GM23338 (cell line): ENCODE measurements at regions not wholly inside any gene's neighbourhood (a gene's known extent, or its start where the extent isn't known, plus 50 kb on each side); places are given as distances from the start of the nearest gene placed in this dataset.

ENCODE experiments used
- ATAC-seq: fragments of 200-7000 bp; cut with Tn5 transposase; 3 replicates; pipeline ENCODE4 v1.9.1; 2020
- DNase-seq: peaks from one replicate; pipeline ENCODE4 v3.0.0-alpha.2; 2015; ENCODE audit warnings: low spot score
- H2AFZ ChIP-seq: fragments of 200-600 bp; sonication (generic); 2 replicates; pipeline ENCODE4 v1.8.0; 2016; ENCODE audit warnings: antibody characterized with exemption, mild to moderate bottlenecking, moderate library complexity
- H3F3A ChIP-seq: fragments of 200-600 bp; sonication (generic); replicated peaks from 2 replicates; pipeline ENCODE4 v1.8.0; 2017; ENCODE audit warnings: antibody characterized with exemption, mixed run types, low read depth
- H3K27ac ChIP-seq: fragments of 200-600 bp; sonication (generic); 2 replicates; pipeline ENCODE4 v1.6.1; 2016; ENCODE audit warnings: low read depth
- H3K27me3 ChIP-seq: fragments of 200-600 bp; sonication (generic); 2 replicates; pipeline ENCODE4 v1.8.0; 2016; ENCODE audit warnings: mild to moderate bottlenecking, mixed run types, moderate library complexity; ENCODE audit not compliant: insufficient read depth
- H3K36me3 ChIP-seq: fragments of 200-600 bp; sonication (generic); 2 replicates; pipeline ENCODE4 v1.8.0; 2016; ENCODE audit warnings: mild to moderate bottlenecking; ENCODE audit not compliant: insufficient read depth
- H3K4me1 ChIP-seq: fragments of 200-600 bp; sonication (generic); 2 replicates; pipeline ENCODE4 v1.8.0; 2016; ENCODE audit warnings: mild to moderate bottlenecking, moderate library complexity; ENCODE audit not compliant: insufficient read depth
- H3K4me2 ChIP-seq: fragments of 200-600 bp; sonication (generic); 2 replicates; pipeline ENCODE4 v1.7.1; 2017; ENCODE audit warnings: mixed run types
- H3K4me3 ChIP-seq: fragments of 200-600 bp; sonication (generic); 2 replicates; pipeline ENCODE4 v1.6.1; 2016; ENCODE audit warnings: mixed run types
- H3K79me2 ChIP-seq: fragments of 200-600 bp; sonication (generic); replicated peaks from 2 replicates; pipeline ENCODE4 v1.8.0; 2017; ENCODE audit warnings: mild to moderate bottlenecking; ENCODE audit not compliant: insufficient read depth
- H3K9me2 ChIP-seq: fragments of 200-600 bp; sonication (generic); 2 replicates; pipeline ENCODE4 v1.8.0; 2017; ENCODE audit not compliant: insufficient read depth
- H4K20me1 ChIP-seq: fragments of 200-600 bp; sonication (generic); replicated peaks from 2 replicates; pipeline ENCODE4 v1.8.0; 2017; ENCODE audit warnings: mild to moderate bottlenecking; ENCODE audit not compliant: insufficient read depth
- H3K27ac Mint-ChIP-seq: 2 replicates; pipeline ENCODE4 v1.8.0; 2020; ENCODE audit warnings: inconsistent platforms, mild to moderate bottlenecking, moderate library complexity, mixed read lengths
- H3K27me3 Mint-ChIP-seq: 3 replicates; pipeline ENCODE4 v1.8.0; 2022; ENCODE audit warnings: low read depth, mild to moderate bottlenecking, moderate library complexity, mixed read lengths, inconsistent platforms; ENCODE audit not compliant: insufficient read depth, poor library complexity
- H3K36me3 Mint-ChIP-seq: 3 replicates; pipeline ENCODE4 v1.8.0; 2021; ENCODE audit warnings: low read depth, mild to moderate bottlenecking, inconsistent platforms, moderate library complexity, mixed read lengths
- H3K4me1 Mint-ChIP-seq: 3 replicates; pipeline ENCODE4 v1.8.0; 2020; ENCODE audit warnings: mild to moderate bottlenecking, inconsistent platforms, mixed read lengths
- H3K4me3 Mint-ChIP-seq: 3 replicates; pipeline ENCODE4 v1.8.0; 2021; ENCODE audit warnings: moderate library complexity, mild to moderate bottlenecking, inconsistent platforms, mixed read lengths
- H3K9me3 Mint-ChIP-seq: 3 replicates; pipeline ENCODE4 v1.8.0; 2020; ENCODE audit warnings: moderate library complexity, mild to moderate bottlenecking, inconsistent platforms, mixed read lengths
- CTCF ChIP-seq, 2 experiments: fragments of 200-600 bp in 1 of 2; sonication (generic) in 1 of 2; conservative IDR thresholded peaks; 2 replicates each; pipeline versions ENCODE4 v1.5.1 to v1.6.1; 2016 to 2017; ENCODE audit warnings: antibody characterized with exemption in 2 of 2, low read depth in 2 of 2, mild to moderate bottlenecking in 2 of 2, moderate library complexity in 1 of 2
- NANOG ChIP-seq: IDR thresholded peaks from 2 replicates; pipeline ENCODE4 v1.6.1; 2016; ENCODE audit warnings: antibody characterized with exemption, borderline replicate concordance
- REST ChIP-seq: IDR thresholded peaks from one replicate; pipeline ENCODE4 v1.6.1; 2018; ENCODE audit warnings: antibody characterized with exemption; ENCODE audit not compliant: unreplicated experiment
- STAT1 ChIP-seq: IDR thresholded peaks from one replicate; pipeline ENCODE4 v1.6.1; 2016; ENCODE audit warnings: antibody characterized with exemption; ENCODE audit not compliant: unreplicated experiment
- ZNF114 ChIP-seq: fragments of 250-450 bp; sonication (Bioruptor Pico); IDR thresholded peaks from 2 replicates; pipeline ENCODE4 v1.5.0; 2020; ENCODE audit warnings: mild to moderate bottlenecking, moderate library complexity
- ZNF331 ChIP-seq: fragments of 250-450 bp; sonication (Bioruptor Pico); IDR thresholded peaks from 2 replicates; pipeline ENCODE4 v1.5.0; 2020; ENCODE audit warnings: low read depth, mild to moderate bottlenecking, moderate library complexity
- ZNF462 ChIP-seq: fragments of 250-450 bp; sonication (Bioruptor Pico); IDR thresholded peaks from 2 replicates; pipeline ENCODE4 v1.5.0; 2020; ENCODE audit warnings: mild to moderate bottlenecking, moderate library complexity

GRCh38 chr10:81216949-81217348 is 658.0 kb upstream of the NRG3 start:
- H3K27ac Mint-ChIP-seq, result peak overlapping the region; percentile 56; the same call in 1 of the 2 replicates
- H3K4me1 Mint-ChIP-seq, result peaks cover 9% of the 10 kb centered on the region; the same call in 2 of the 3 replicates
- H3K4me2 ChIP-seq, result no peak overlapping the region
- no peak overlapping the region for H2AFZ ChIP-seq
- H3K4me1 ChIP-seq, result peaks cover 9% of the 10 kb centered on the region; the same call in 1 of the 2 replicates
- no peaks in the 10 kb centered on the region for H3K27me3 ChIP-seq
- no peaks in the 10 kb centered on the region for H3K36me3 Mint-ChIP-seq
- TF ChIP-seq ZNF114 (CRISPR knock-in tag) (no peak), CTCF (conservative IDR thresholded peaks at IDR 0.05; ENCODE audit: low read depth in 2 of 2) (no peak)
- H3K79me2 ChIP-seq, result no peaks in the 10 kb centered on the region
- H3F3A ChIP-seq, result no peaks in the 10 kb centered on the region
- no peak overlapping the region for H3K4me3 ChIP-seq
- peaks cover 4% of the 10 kb centered on the region for H3K27me3 Mint-ChIP-seq
- no peak overlapping the region for H3K4me3 Mint-ChIP-seq
- H4K20me1 ChIP-seq, result no peaks in the 10 kb centered on the region
- DNase-seq, result no peak
- H3K36me3 ChIP-seq, result no peaks in the 10 kb centered on the region
- ATAC-seq, result no peak
- no peak overlapping the region for H3K27ac ChIP-seq
- H3K9me2 ChIP-seq, result no peaks in the 10 kb centered on the region
- no peaks in the 10 kb centered on the region for H3K9me3 Mint-ChIP-seq

GRCh38 chr10:81218307-81218706 is 656.7 kb upstream of the NRG3 start:
- no peak overlapping the region for H3K4me3 ChIP-seq
- no peaks in the 10 kb centered on the region for H3K79me2 ChIP-seq
- peaks cover 9% of the 10 kb centered on the region; the same call in 2 of the 3 replicates for H3K4me1 Mint-ChIP-seq
- no peak for TF ChIP-seq REST
- TF ChIP-seq NANOG, result no peak
- TF ChIP-seq STAT1, result no peak
- no peak for TF ChIP-seq ZNF462 (CRISPR knock-in tag)
- no peak for TF ChIP-seq ZNF114 (CRISPR knock-in tag)
- TF ChIP-seq ZNF331 (CRISPR knock-in tag), result no peak
- TF ChIP-seq CTCF (conservative IDR thresholded peaks at IDR 0.05; ENCODE audit: low read depth in 2 of 2), result no peak
- no peak overlapping the region for H3K27ac Mint-ChIP-seq
- H3K36me3 Mint-ChIP-seq, result no peaks in the 10 kb centered on the region
- H3K9me2 ChIP-seq, result no peaks in the 10 kb centered on the region
- peaks cover 9% of the 10 kb centered on the region; the same call in 1 of the 2 replicates for H3K4me1 ChIP-seq
- H3F3A ChIP-seq, result no peaks in the 10 kb centered on the region
- no peak overlapping the region for H3K4me3 Mint-ChIP-seq
- no peaks in the 10 kb centered on the region for H3K9me3 Mint-ChIP-seq
- H3K36me3 ChIP-seq, result no peaks in the 10 kb centered on the region
- DNase-seq (no peak), ATAC-seq (no peak)
- no peak overlapping the region for H2AFZ ChIP-seq
- peaks cover 4% of the 10 kb centered on the region for H3K27me3 Mint-ChIP-seq
- no peaks in the 10 kb centered on the region for H4K20me1 ChIP-seq
- no peaks in the 10 kb centered on the region for H3K27me3 ChIP-seq
- no peak overlapping the region for H3K4me2 ChIP-seq
- no peak overlapping the region for H3K27ac ChIP-seq
